HG03565 (cell line): ENCODE measurements at regions not wholly inside any gene's neighbourhood (a gene's known extent, or its start where the extent isn't known, plus 50 kb on each side); places are given as distances from the start of the nearest gene placed in this dataset.

Source experiments
- ATAC-seq: cut with Tn5 transposase; IDR thresholded peaks from one replicate; pipeline ENCODE4 v1.9.1; 2021; ENCODE audit warnings: mild to moderate bottlenecking, moderate library complexity; ENCODE audit not compliant: unreplicated experiment

DNA sequence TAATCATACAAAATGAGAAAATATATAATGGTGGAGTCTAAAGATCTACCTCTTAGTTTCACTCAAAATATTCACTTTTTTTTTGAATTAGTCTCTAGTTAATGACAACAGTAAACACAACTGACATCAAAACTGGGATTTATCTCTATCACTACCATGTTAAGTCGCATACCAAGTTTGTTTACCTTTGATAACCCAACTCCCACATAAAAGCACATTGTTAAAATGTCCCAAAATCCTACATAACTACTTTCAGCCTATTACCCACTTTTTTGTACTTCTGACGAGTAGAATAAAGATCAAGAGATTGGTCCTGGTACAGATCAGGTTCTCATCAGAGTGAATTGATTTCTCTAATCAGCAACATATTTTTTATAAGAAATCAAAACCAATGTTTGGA is 518.5 kb downstream of the EPHA3 start:
- ATAC-seq: no peak

DNA sequence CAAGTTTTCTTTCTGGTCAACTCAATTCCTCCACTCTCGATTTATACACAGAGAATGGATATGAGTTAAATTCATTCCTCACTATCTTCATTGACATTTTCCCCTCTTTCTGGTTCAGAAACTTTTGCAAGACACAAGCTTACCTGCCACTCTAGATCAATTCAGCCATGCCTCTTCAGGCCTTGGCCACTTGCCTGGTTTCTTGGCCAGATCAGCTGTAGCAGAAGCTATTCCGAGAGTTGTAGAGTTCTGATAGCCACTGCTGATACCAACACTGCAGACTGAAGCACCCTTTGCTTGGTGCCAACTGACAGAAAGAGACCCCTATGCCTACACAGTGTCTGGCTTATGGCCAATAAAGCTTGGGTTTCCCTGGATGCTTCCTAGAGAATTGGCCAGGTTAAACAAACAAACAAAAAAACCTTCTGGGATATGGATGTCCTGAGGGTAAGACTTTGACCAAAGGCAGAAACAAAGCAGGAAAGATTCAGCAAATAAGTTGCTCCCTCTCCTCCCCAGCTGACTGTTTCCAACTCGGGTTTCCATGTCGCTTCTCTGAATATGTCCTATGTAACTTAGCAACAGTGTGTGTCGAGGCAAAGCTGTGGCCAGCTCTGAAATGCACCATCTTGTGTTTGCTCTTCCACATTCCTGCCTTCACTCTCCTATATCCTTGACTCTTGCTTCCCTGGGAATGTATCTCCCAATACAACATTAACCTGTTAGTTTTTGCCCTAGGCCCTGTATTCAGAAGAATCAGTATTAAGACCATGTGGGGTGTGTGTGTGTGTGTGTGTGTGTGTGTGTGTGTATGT is 521.6 kb downstream of the EPHA3 start:
- no peak for ATAC-seq

DNA sequence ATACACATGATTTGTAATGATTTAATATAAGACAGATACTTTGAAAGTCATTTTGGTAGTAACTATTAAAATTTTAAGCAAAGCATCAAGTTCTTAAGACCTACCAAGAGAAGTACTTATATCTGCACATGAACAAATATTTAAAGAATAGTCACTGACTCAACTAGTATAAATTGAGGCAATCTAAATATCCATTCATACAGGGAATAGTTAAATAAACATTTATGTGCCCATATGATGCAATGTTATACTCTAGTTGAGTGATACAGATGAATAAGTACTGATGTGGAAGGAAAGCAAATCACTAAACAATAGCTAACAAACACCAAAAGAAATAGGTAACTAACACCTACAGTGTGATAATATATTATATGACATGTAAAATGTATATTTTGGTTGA is 527.7 kb downstream of the EPHA3 start:
- ATAC-seq: no peak

DNA sequence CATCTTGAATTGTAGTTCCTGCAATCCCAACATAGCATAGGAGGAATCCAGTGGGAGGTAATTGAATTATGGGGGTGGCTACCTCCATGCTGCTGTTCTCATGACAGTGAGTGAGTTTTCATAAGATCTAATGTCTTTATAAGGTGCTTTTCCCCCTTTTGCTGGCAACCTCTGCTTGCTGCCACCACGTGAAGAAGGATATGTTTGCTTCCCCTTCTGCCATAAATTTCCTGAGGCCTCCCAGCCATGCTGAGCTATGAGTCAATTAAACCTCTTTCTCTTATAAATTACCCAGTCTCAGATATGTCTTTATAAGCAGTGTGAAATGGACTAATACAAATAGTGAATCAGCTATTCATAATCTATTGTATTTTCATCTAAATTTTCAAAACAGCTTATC is 537.3 kb downstream of the EPHA3 start:
- ATAC-seq: no peak

DNA sequence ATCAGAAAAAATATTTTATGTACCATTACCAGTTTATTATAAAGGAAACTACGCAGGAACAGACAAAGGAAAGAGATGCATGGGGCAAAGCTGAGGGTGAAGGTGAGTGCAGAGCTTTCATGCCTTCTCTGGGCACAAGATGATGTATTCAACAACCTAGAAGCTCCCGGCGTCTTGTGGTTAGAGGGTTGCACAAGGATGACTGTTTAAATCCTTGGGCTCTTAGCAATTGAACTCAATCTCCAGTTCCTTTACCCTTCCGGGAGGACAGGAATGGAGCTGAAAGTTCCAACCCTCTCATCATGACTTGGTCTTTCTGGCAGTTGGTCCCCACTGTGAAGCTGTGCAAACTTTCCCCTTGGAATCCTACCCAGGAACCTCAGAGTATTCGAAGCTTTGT is 542.0 kb downstream of the EPHA3 start:
- ATAC-seq: no peak

DNA sequence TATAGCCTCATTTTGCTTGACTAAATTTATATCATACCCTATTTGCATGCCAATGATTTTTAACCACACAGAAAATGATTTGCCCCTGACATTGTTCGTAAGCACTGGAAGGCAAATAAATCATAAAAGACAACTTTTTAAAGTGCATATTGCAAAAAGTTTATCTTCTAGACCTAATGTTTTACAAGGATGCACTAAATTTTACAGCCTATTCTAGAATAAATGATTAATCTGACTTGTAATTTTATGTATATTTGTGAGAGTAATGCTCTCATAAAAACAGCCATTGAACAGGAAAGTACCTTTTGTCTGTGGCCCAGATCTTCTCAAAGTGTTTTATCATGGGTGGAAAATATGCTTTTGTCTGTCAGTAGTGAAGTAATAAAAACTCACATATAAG is 546.6 kb downstream of the EPHA3 start:
- no peak for ATAC-seq

DNA sequence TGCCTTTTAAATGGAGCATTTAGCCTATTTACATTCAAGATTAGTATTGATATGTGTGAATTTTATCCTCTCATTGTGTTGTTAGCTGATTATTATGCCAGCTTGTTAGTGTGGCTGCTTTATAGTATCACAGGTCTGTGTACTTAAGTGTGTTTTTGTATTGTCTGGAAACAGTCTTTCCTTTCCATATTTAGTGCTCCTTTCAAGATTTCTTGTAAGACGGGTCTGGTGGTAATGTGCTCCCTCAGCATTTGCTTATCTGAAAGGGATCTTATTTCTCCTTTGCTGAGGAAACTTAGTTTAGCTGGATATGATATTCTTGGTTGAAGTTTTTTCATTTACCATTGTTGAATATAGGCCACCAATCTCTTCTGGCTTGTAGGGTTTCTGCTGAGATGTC is 549.0 kb downstream of the EPHA3 start:
- no peak for ATAC-seq

DNA sequence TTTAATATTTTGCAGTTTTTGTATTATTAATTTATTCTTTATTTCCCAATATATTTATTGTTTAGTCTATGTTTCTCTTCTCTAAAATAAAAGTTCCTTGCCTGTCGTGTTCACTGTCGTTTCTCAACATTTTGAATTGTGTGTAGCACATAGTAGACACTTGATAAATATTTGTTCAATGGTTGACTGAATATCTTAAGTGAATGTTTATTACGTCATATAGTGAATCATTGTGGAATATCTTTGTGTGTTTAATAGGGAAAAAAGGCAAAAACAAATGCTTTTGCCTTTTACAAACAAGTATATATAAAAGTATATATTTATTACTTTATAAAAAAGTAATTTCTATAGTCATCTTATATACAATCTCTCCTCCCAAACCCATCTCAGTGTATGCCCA is 572.3 kb downstream of the EPHA3 start:
- ATAC-seq: no peak

DNA sequence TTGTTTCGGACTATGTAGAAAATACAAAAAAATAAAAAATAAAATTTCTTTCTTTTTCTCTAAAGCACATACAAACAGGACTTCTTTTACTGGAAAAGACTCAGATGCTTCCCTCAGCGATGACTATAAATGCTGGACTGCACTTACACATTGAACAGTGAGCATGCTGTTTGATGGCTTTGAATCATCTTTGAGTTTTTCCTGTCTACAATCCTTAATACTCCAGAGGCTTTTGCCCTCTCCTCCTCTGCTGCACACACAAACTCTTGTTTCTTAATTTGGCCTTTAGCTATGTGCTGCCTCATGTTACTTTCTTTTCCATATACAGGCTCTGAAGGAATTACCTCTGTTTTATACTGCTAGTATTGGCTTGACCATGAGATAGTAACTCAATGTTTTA is 575.1 kb downstream of the EPHA3 start:
- ATAC-seq: no peak

DNA sequence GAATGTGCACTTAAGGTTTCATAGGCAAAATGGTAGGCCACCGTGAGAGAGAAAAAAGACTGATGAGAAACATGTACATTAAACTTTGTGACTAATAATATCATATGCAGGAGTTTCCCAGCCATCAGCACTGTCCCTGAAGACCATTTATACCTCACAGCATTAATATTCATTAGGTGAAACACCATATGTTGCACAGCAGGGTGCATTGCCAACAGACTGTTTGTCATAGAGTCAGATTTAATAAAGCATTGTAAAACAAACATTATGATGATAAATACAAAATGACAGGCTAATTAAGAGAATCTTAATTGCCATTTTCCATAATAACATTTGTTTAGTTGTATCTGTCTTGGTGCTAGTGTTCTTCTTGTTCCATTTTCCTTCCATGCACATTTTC is 578.3 kb downstream of the EPHA3 start:
- ATAC-seq: no peak

DNA sequence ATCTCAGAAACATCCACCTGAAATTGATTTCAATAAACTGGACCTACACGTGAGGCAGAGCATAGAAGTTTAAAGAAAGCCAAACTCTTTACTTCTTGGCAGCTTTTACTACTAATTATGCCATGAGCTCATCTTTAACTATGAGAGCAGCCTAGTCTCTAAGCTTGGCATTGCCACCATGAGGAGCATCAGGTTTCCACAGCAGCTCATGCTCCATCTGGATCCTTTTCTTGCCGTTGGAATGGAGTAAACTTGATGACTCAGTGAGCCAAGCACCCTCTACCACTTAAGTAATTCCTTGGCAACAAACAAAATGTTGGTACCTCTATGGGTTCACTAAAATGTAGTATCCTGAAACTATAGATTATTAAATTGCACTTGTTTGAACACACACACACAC is 583.2 kb downstream of the EPHA3 start:
- no peak for ATAC-seq

DNA sequence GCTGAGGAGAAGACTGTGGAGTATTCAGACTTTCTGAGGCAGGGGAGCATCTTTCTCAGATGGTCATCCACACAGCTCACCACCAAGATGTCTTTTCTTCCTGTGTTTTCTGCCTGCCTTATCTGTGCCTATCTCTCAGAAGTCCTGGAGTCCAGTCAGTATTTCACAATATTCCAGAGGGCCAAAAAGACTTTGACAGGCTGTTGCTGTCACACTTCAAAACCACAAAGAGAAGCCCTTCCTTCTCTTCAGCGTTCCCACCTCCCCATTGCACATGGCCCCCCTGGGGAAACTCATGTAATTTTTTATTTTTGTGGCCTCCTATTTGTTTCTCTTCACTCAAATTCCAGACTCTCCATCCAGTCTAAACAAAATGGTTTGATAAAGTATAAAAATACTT is 585.2 kb downstream of the EPHA3 start:
- no peak for ATAC-seq

DNA sequence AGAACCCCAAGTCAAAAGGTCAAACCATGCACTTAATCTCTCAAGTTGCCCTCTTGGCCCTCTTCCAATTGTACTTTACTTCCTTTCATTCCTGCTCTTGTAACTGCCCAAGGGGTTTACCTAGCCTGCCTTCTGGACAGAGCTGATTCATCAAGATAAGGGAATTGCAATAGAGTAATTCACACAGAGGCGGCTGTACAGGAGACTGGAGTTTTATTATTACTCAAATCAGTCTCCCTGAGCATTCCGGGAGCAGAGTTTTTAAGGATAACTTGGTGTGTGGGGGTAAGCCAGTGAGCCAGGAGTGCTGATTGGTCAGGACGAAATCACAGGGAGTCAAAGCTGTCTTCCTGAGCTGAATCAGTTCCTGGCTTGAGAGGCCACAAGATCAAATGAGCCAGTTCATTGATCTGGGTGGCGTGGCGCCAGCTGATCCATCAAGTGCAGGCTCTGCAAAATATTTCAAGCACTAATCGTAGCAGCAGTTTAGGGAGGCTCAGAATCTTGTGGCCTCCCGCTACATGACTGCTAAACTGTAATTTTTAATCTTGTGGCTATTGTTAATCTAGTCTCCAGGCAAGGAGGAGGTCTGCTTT is 590.0 kb downstream of the EPHA3 start:
- ATAC-seq: no peak

DNA sequence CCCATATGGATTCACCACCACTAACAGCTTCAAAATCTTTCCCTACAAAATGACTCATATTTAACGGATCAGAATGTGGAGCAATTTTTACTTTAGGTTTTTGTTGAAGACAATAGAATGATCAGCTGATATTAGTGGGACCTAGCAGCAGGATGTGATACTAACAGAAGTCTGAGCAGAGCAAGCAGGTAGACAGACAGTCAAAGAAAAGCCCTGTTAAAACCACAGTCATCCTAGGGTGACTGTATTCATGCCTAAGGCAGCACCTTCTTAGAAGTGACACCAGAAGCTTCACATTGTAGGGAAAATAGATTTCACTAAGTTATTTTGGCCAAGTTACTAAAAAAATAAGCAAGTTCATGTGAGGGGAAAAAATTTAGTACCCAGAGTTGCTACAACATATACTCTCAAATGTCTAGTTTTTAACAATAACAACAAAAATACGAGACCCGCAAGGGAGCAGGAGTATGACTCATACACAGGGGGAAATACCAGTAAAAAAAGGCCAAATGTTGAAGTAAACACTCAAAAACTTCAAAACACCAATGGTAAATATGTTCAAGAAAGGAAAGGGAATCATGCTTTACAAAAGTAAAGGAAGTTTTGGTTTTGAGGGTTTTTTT is 590.9 kb downstream of the EPHA3 start:
- no peak for ATAC-seq

DNA sequence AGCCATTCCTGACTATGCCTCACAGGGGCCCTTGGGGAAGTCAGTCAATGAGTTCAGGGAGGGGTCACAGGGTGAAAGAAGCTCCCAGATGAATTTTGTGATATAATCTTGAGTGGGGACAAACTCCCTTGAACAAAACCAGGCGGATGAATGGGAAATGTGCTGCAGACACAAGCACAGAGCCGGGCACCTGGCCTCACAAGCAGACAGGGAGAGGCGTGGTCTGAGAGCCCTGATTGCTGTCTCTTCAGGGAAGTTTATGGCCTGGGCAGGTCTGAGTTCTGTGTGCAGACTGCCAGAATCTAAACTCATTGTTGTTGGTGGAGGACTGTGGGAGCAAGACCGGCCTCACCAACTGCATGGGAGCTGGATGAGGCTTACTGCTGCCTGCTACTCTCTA is 591.8 kb downstream of the EPHA3 start:
- ATAC-seq: no peak

DNA sequence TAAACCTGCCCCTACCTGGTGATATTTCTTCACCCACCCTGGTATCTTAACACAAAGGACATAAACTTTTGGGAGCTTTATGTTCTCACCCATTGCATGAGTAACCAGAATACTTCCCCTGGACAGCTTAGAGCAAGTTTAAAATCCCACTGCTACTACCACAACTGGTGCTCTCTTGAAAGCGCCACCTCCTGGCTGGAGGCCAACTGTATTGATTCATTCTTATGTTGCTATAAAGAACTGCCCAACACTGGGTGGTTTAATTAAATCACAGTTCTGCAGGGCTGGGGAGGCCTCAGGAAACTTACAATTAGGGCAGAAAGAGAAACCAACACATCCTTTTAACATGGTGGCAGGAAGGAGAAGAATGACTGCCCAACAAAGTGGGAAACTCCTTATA is 592.4 kb downstream of the EPHA3 start:
- ATAC-seq: no peak

DNA sequence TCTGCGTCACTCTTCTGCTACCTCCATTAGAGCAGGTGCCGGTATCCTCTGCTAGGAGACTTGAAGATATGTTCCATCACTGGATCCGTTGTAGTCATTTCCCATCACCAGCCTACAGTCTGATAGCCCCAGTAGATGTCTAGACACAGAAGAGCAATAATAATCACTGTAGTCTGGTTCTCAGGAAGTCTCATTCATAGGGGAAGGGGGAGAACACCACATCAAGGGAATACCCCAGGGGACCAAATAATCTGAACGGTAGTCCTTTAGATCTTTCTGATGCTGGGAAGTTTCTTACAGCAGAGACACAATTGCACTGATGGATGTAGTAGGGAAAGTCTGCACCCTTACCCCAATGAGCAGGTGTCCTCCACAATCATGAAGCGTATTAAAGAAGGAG is 595.0 kb downstream of the EPHA3 start:
- ATAC-seq: no peak

DNA sequence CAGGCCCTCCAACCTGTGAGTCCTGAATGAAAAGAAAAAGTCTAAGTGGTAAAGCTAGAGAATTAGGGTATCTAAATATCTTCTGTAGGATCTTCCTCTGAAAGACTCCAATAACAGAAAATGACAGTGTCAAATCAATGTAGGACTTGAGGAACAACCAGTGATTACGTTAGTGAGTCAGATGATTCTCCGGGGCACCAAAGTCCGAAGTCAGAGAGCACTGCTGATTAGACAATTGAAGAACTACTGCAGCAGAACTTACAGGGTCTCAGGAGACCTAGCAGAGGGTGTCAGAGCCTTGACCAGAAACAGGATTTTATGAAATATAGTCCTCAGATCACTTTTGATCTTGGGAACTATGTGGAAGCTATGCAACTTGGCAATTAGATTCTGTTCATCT is 605.8 kb downstream of the EPHA3 start:
- ATAC-seq: no peak

DNA sequence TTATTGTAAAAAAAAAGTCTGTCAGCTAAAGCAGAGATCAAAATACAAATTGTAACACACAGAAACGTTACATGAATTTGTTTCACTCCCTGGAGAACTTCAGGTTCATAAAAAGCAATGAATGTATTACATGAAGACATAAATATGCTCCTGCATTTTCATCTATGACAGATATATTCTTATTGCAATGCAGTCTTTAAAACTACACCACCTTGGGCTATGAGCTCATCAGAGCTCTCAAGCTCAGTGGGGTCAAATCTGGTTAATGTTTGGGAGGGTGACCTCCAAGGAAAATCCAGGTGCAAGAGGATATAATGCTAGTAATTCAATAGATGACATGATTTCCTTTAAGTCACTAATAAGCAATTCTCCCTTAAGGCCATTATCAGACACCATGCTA is 606.8 kb downstream of the EPHA3 start:
- ATAC-seq: no peak

DNA sequence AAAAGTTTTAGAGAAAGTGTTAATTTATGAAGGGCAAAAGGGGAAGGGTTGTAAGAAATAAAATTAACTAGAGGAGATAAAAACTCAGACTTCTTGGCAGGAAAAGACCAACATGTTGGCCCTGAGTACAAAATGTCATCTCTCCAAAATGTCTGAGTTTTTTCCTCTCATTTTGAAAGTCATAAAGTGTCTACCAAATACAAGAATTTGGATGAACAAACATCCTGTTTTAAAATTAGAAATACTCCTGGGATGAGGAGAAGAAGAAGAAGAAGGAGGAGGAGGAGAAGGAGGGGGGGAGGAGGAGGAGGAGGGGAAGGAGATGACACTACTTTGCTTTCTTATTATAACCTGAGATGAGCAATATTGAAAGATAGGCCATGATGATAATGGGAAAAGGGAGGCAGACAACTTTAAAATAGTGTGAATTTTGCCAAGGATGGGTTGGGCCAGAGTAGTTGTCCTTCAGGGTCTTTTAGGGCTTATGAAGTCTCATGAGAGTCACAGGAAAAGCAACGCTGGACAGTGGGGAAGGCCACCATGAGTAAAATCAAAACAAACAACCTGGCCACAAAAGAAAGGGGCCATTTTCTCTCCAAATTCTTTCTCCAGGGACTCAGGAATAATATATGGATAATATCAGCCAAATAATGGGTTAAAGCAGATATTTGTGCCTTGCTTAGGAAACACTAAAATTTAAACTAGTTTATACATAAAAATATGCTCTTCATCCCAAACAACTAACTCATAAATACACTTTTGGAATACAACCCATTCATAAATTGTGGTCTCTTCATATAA is 632.9 kb downstream of the EPHA3 start:
- no peak for ATAC-seq

DNA sequence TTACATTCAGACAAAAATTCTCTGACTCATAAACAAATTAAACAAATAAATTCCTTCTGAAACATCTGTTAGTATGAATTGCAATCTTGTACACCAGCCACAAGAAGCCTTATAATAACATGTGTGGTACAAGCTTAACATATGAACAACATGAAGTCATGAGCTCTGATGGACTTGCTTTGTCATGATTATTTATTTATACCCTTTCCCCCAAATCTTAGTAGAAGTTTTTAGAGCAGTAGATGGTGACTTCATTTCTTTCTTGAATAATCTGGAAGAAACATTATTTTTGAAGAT is 633.4 kb downstream of the EPHA3 start:
- ATAC-seq: no peak

DNA sequence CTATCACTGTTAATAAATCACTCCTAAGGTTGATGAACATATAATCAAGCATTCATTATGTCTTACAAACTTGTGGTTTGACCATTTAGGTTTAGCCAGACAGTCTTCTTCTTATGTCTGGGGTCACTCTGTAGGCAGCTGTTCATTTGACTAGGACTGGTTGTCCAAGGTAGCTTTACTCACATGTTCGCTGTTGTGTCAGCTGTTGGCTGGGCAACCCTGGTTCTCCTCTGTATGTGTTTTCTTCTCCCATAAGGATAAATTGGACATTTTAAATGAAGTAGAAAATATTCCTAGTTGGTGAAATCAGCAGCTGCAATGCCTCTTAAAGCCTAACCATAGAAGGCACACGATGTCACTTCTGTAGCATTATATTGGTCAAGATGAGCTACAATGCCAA is 635.1 kb downstream of the EPHA3 start:
- ATAC-seq: no peak
